ENCODE measurements at regions not wholly inside any gene's neighbourhood (a gene's known extent, or its start where the extent isn't known, plus 50 kb on each side); places are given as distances from the start of the nearest gene placed in this dataset.
A peak's percentile ranks its signal among the peaks of the same experiment; 100 is the strongest.

GRCh38 chr9:105834404-105834803 lies 140.1 kb downstream of the TMEM38B start:
- Histone ChIP-seq H3K27ac (no peak overlapping the region), H3K4me3 (no peak overlapping the region), H3K9me3 (no peaks in the 10 kb centered on the region), H3K4me1 (no peaks in the 10 kb centered on the region), H3K36me3 (no peaks in the 10 kb centered on the region), H3K27me3 (ENCODE audit: low read depth) (no peaks in the 10 kb centered on the region)
- intact Hi-C loops (cut with DNase I), result no loop called here
- ATAC-seq (no peak), DNase-seq (no peak)
- TF ChIP-seq CTCF (IDR thresholded peaks at IDR 0.05), result no peak

GRCh38 chr9:105835721-105836120 lies 141.4 kb downstream of the TMEM38B start:
- Histone ChIP-seq H3K4me3 (no peak overlapping the region), H3K36me3 (no peaks in the 10 kb centered on the region), H3K27ac (no peak overlapping the region), H3K27me3 (ENCODE audit: low read depth) (no peaks in the 10 kb centered on the region), H3K4me1 (no peaks in the 10 kb centered on the region), H3K9me3 (no peaks in the 10 kb centered on the region)
- ATAC-seq, result no peak
- intact Hi-C loops (cut with DNase I), result no loop called here
- DNase-seq, result no peak
- no peak for TF ChIP-seq CTCF (IDR thresholded peaks at IDR 0.05)

GRCh38 chr9:105836936-105837660 lies 142.8 kb downstream of the TMEM38B start:
- ATAC-seq, result no peak
- intact Hi-C loops (cut with DNase I), result no loop called here
- no peaks in the 10 kb centered on the region for H3K4me1 ChIP-seq
- H3K36me3 ChIP-seq, result no peaks in the 10 kb centered on the region
- H3K27me3 ChIP-seq (ENCODE audit: low read depth), result no peaks in the 10 kb centered on the region
- no peaks in the 10 kb centered on the region for H3K9me3 ChIP-seq
- no peak overlapping the region for H3K4me3 ChIP-seq
- no peak for TF ChIP-seq CTCF (IDR thresholded peaks at IDR 0.05)
- H3K27ac ChIP-seq, result no peak overlapping the region
- DNase-seq, result no peak

DNA sequence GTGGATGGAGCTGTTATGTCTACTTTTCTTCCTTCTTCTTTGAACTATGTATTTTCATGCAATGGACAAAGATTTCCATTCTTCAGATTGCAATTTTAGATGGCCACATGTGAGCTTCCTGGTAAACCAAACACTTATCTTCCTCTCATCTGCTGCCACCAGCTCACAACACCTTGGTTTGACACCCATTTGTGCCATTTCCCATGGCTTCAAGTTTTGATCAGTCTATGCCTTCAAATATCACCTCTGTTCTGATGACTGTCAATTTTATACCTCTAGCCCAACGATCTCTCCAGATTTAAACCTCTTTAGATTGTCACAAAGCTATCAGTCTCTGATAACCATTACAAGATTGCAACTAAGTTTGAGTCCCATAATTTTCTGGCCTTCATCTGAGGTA lies 147.2 kb downstream of the TMEM38B start:
- no peak for ATAC-seq
- Histone ChIP-seq H3K27ac (no peak overlapping the region), H3K9me3 (no peaks in the 10 kb centered on the region), H3K36me3 (no peaks in the 10 kb centered on the region), H3K4me3 (no peak overlapping the region), H3K27me3 (ENCODE audit: low read depth) (no peaks in the 10 kb centered on the region), H3K4me1 (no peaks in the 10 kb centered on the region)
- no peak for DNase-seq
- no peak for TF ChIP-seq CTCF (IDR thresholded peaks at IDR 0.05)
- intact Hi-C loops (cut with DNase I), result no loop called here

- no peak overlapping the region for H3K4me3 ChIP-seq
- DNase-seq (no peak), ATAC-seq (no peak)
- no peaks in the 10 kb centered on the region for H3K4me1 ChIP-seq
- no peaks in the 10 kb centered on the region for H3K36me3 ChIP-seq
- peak; percentile 78 for TF ChIP-seq CTCF (IDR thresholded peaks at IDR 0.05)
- H3K27me3 ChIP-seq (ENCODE audit: low read depth), result no peaks in the 10 kb centered on the region
- intact Hi-C loops (cut with DNase I), result no loop called here
- no peak overlapping the region for H3K27ac ChIP-seq
- H3K9me3 ChIP-seq, result no peaks in the 10 kb centered on the region
These were observed 147.8 kb downstream of the TMEM38B start for GRCh38 chr9:105842023-105842644.
